ENCODE measurements at regions not wholly inside any gene's neighbourhood (a gene's known extent, or its start where the extent isn't known, plus 50 kb on each side); places are given as distances from the start of the nearest gene placed in this dataset.

GRCh38 chr2:11094021-11094810 lies 61.1 kb upstream of the SLC66A3 start:
- Histone ChIP-seq H3K4me1 (no peaks in the 10 kb centered on the region), H3K9me3 (ENCODE audit: control insufficient read depth, low read length) (no peaks in the 10 kb centered on the region), H3K9ac (no peak overlapping the region), H2AFZ (no peak overlapping the region), H3K79me2 (no peaks in the 10 kb centered on the region), H3K27ac (no peak overlapping the region), H3K36me3 (ENCODE audit: control insufficient read depth, insufficient read depth, low read length) (no peaks in the 10 kb centered on the region), H3K4me3 (ENCODE audit: low read depth, low read length) (no peak overlapping the region), H3K27me3 (ENCODE audit: control insufficient read depth, insufficient read depth, low read length) (no peaks in the 10 kb centered on the region), H3K4me2 (ENCODE audit: low read length) (no peak overlapping the region)
- no peak for TF ChIP-seq CTCF (IDR thresholded peaks at IDR 0.05)

GRCh38 chr2:11096591-11096990 lies 58.7 kb upstream of the SLC66A3 start:
- Histone ChIP-seq H2AFZ (no peak overlapping the region), H3K4me3 (ENCODE audit: low read depth, low read length) (no peak overlapping the region), H3K9ac (no peak overlapping the region), H3K9me3 (ENCODE audit: control insufficient read depth, low read length) (no peaks in the 10 kb centered on the region), H3K36me3 (ENCODE audit: control insufficient read depth, insufficient read depth, low read length) (no peaks in the 10 kb centered on the region), H3K27ac (no peak overlapping the region), H3K4me2 (ENCODE audit: low read length) (no peak overlapping the region), H3K79me2 (no peaks in the 10 kb centered on the region), H3K27me3 (ENCODE audit: control insufficient read depth, insufficient read depth, low read length) (no peaks in the 10 kb centered on the region), H3K4me1 (no peaks in the 10 kb centered on the region)
- TF ChIP-seq CTCF (IDR thresholded peaks at IDR 0.05) = no peak

GRCh38 chr2:11097038-11097720 lies 58.1 kb upstream of the SLC66A3 start:
- H3K36me3 ChIP-seq (ENCODE audit: control insufficient read depth, insufficient read depth, low read length) = no peaks in the 10 kb centered on the region
- no peak overlapping the region for H2AFZ ChIP-seq
- no peak overlapping the region for H3K4me2 ChIP-seq (ENCODE audit: low read length)
- no peaks in the 10 kb centered on the region for H3K27me3 ChIP-seq (ENCODE audit: control insufficient read depth, insufficient read depth, low read length)
- no peaks in the 10 kb centered on the region for H3K9me3 ChIP-seq (ENCODE audit: control insufficient read depth, low read length)
- no peaks in the 10 kb centered on the region for H3K79me2 ChIP-seq
- TF ChIP-seq CTCF (IDR thresholded peaks at IDR 0.05) = no peak
- H3K4me1 ChIP-seq = no peaks in the 10 kb centered on the region
- H3K9ac ChIP-seq = no peak overlapping the region
- no peak overlapping the region for H3K27ac ChIP-seq
- H3K4me3 ChIP-seq (ENCODE audit: low read depth, low read length) = no peak overlapping the region

- no peak overlapping the region for H2AFZ ChIP-seq
- no peak overlapping the region for H3K4me3 ChIP-seq (ENCODE audit: low read depth, low read length)
- H3K9ac ChIP-seq = no peak overlapping the region
- no peaks in the 10 kb centered on the region for H3K36me3 ChIP-seq (ENCODE audit: control insufficient read depth, insufficient read depth, low read length)
- H3K4me1 ChIP-seq = no peaks in the 10 kb centered on the region
- no peaks in the 10 kb centered on the region for H3K27me3 ChIP-seq (ENCODE audit: control insufficient read depth, insufficient read depth, low read length)
- no peaks in the 10 kb centered on the region for H3K9me3 ChIP-seq (ENCODE audit: control insufficient read depth, low read length)
- TF ChIP-seq CTCF (IDR thresholded peaks at IDR 0.05) = no peak
- H3K4me2 ChIP-seq (ENCODE audit: low read length) = no peak overlapping the region
- H3K79me2 ChIP-seq = no peaks in the 10 kb centered on the region
- H3K27ac ChIP-seq = no peak overlapping the region
These were observed 57.3 kb upstream of the SLC66A3 start for GRCh38 chr2:11097854-11098387.
